ENCODE measurements at regions not wholly inside any gene's neighbourhood (a gene's known extent, or its start where the extent isn't known, plus 50 kb on each side); places are given as distances from the start of the nearest gene placed in this dataset.

DNA sequence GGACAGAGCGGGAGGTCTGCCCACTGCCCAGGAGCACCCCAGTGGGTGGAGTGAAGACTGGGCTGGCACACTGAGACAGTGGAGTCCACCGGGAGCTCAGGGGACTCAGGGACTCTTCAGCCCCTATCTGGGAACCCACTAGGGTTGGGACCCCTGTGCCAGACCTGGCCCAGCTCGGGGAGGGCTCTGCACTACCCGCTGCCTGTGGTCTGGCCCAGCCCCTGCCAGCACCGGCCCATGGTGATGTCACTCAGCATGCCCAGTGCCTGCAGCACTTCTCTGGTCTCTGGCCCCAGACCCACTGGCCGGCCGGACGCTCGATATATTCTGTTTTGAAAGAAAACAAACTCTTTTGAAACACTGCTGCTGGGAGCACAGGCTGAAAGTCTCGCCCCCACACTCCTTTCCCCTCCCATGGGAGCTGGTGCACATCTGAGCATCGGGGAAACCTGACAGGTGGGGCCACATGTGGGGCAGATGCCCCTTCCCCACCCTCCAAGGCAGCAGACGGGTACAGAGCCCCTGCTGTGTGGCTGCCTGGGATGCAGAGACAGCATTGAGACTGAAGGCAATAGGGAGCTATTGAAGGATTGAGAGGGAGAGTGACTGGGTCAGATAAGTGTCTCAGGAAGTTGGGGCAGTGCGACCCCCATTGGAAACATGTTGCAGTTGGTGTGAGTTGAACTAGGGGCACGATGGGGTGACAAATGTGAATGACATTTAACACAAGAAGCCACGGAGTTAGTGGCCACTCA lies 62.9 kb downstream of the MYEOV start (continued):
- TF ChIP-seq, protein P1, sequence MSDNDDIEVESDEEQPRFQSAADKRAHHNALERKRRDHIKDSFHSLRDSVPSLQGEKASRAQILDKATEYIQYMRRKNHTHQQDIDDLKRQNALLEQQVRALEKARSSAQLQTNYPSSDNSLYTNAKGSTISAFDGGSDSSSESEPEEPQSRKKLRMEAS (IDR thresholded peaks at IDR 0.05), result no peak
- TF ChIP-seq SP1 (IDR thresholded peaks at IDR 0.05; ENCODE audit: low read depth) (no peak), SIN3A (IDR thresholded peaks at IDR 0.05; ENCODE audit: low read depth) (no peak), CBX3 (IDR thresholded peaks at IDR 0.05; ENCODE audit: low read depth) (no peak), ZNF274 (IDR thresholded peaks at IDR 0.05; ENCODE audit: low read depth, low read length) (no peak), RAD21 (IDR thresholded peaks at IDR 0.05; ENCODE audit: low read depth) (no peak), POLR2A (IDR thresholded peaks at IDR 0.05; ENCODE audit: borderline replicate concordance, extremely low read depth, insufficient read depth, insufficient read length) (no peak)
- TF ChIP-seq, protein P2, sequence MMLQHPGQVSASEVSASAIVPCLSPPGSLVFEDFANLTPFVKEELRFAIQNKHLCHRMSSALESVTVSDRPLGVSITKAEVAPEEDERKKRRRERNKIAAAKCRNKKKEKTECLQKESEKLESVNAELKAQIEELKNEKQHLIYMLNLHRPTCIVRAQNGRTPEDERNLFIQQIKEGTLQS (IDR thresholded peaks at IDR 0.05), result no peak
- TF ChIP-seq, protein P3, sequence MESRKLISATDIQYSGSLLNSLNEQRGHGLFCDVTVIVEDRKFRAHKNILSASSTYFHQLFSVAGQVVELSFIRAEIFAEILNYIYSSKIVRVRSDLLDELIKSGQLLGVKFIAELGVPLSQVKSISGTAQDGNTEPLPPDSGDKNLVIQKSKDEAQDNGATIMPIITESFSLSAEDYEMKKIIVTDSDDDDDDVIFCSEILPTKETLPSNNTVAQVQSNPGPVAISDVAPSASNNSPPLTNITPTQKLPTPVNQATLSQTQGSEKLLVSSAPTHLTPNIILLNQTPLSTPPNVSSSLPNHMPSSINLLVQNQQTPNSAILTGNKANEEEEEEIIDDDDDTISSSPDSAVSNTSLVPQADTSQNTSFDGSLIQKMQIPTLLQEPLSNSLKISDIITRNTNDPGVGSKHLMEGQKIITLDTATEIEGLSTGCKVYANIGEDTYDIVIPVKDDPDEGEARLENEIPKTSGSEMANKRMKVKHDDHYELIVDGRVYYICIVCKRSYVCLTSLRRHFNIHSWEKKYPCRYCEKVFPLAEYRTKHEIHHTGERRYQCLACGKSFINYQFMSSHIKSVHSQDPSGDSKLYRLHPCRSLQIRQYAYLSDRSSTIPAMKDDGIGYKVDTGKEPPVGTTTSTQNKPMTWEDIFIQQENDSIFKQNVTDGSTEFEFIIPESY (IDR thresholded peaks at IDR 0.05; ENCODE audit: extremely low read depth, insufficient replicate concordance, low read length), result no peak

DNA sequence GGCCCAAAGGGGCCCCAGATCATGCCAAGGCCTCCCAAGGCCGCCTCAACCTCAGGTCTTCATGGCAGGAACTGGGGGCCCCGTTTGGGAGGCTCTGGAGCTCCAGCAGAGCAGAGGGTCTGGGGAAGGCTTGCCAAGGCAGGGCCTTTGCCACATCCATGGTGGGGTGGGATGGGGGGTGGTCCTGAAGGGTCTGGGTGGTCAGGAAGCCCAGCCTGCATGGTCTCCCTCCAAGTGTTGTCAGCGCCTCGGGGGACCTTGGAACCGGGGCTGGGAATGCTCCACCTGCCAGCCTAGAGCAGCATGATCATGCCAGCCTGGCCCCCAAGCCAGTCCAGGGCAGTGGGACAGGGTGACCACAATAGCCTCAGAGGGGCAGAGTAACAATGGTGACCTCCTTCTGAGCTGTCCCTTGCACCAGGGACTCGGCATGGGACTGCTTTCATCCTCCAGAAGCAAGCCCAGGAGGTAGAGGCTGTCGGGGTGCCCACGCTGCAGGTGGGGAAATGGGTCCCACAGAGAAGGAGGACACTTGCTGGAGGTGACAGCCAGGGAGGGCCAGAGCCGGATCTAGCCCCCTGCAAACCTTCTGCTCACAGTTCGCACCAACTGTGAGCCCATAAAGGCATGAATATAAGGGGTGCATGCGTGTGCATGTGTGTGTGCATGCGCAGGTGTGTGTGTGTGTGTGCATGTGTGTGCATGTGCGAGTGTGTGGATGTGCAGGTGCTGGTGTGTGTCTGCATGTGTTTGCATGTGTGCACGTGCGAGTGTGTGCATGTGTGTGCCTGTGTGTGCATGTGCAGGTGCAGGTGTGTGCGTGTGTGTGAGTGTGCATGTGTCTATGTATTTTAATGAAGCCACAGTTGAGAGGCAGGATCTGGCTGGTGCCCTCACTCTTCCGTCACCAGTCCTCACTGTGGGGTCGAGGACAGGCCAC lies 63.8 kb downstream of the MYEOV start:
- ATAC-seq (no peak), DNase-seq (ENCODE audit: low read depth, low spot score) (no peak)
- RAD21 ChIA-PET (ENCODE audit: low non-redundant PET in 1 of 2, low total read pairs in 2 of 2, uncharacterized antibody in 2 of 2, unreplicated experiment in 2 of 2), result no interaction called here
- Histone ChIP-seq H3K27me3 (ENCODE audit: insufficient read depth, low read length) (no peaks in the 10 kb centered on the region), H3K4me2 (ENCODE audit: low read length) (no peak overlapping the region), H3K36me3 (ENCODE audit: control insufficient read depth in 1 of 2, insufficient read depth in 2 of 2, low read length in 2 of 2) (peaks cover 0 to 13% of the 10 kb centered on the region in 2 experiments; a peak in 1 of 4 replicates), H3K4me1 (ENCODE audit: control insufficient read depth in 1 of 2, insufficient read depth in 2 of 2, low read length in 2 of 2) (peaks cover 18 to 69% of the 10 kb centered on the region in 2 experiments), H2AFZ (ENCODE audit: low read depth, low read length, poor library complexity, severe bottlenecking) (no peak overlapping the region), H3K9ac (ENCODE audit: low read length) (no peak overlapping the region), H3K27ac (ENCODE audit: low read depth, low read length) (no peak overlapping the region), H4K20me1 (ENCODE audit: insufficient read depth) (no peaks in the 10 kb centered on the region), H3K9me2 (ENCODE audit: insufficient read depth) (no peaks in the 10 kb centered on the region), H3K4me3 (replicated peaks in 1 of 2; ENCODE audit: low read depth in 1 of 2, low read length in 2 of 2) (no peak overlapping the region), H3K9me3 (ENCODE audit: control insufficient read depth in 1 of 2, insufficient read depth in 1 of 2, low read depth in 1 of 2, low read length in 2 of 2) (peaks cover 0 to 15% of the 10 kb centered on the region in 2 experiments; a peak in 1 of 4 replicates), H3K79me2 (ENCODE audit: insufficient read depth, low read length) (peaks cover 45% of the 10 kb centered on the region)
- intact Hi-C loops (cut with micrococcal nuclease), result no loop called here
- CTCF ChIA-PET, result no interaction called here
- TF ChIP-seq SP1 (IDR thresholded peaks at IDR 0.05; ENCODE audit: low read depth), result no peak
- TF ChIP-seq ZFX (IDR thresholded peaks at IDR 0.05), result no peak
- no peak for TF ChIP-seq SIN3A (IDR thresholded peaks at IDR 0.05; ENCODE audit: low read depth)
- no peak for TF ChIP-seq YY1 (IDR thresholded peaks at IDR 0.05; ENCODE audit: extremely low read depth, insufficient replicate concordance, low read depth, low read length)
- POLR2A ChIA-PET, result no interaction called here
- no TSS peak for BruUV-seq (replicated peaks)
